Vagina (tissue), 2 donors: ENCODE measurements at regions not wholly inside any gene's neighbourhood (a gene's known extent, or its start where the extent isn't known, plus 50 kb on each side); places are given as distances from the start of the nearest gene placed in this dataset.

ENCODE experiments used
- POLR2A ChIP-seq, 2 donors: fragments of 450-650 bp; IDR thresholded peaks; one replicate each; pipeline ENCODE4 v1.6.1; 2017; ENCODE audit warnings: antibody characterized with exemption in 2 of 2, mild to moderate bottlenecking in 2 of 2, moderate library complexity in 2 of 2
- POLR2AphosphoS5 ChIP-seq, 2 donors: sonication (generic); formaldehyde crosslinking; IDR thresholded peaks; one replicate each; pipeline ENCODE4 v1.9.0; 2017; ENCODE audit warnings: antibody characterized with exemption in 2 of 2, mild to moderate bottlenecking in 2 of 2, low read depth in 1 of 2; ENCODE audit not compliant: insufficient read depth in 1 of 2
- TF ChIP-seq, protein P1 (sequence below), 3 experiments: fragments of 450-650 bp in 2 of 3; fragments of 200-600 bp in 1 of 3; sonication (generic) in 1 of 3; IDR thresholded peaks; one replicate each; pipeline ENCODE4 v1.5.1; 2017 to 2019; ENCODE audit warnings: antibody characterized with exemption in 3 of 3, mild to moderate bottlenecking in 2 of 3, moderate library complexity in 2 of 3

GRCh38 chr5:23433534-23434315 is 73.7 kb upstream of the PRDM9 start:
- TF ChIP-seq, protein P1, sequence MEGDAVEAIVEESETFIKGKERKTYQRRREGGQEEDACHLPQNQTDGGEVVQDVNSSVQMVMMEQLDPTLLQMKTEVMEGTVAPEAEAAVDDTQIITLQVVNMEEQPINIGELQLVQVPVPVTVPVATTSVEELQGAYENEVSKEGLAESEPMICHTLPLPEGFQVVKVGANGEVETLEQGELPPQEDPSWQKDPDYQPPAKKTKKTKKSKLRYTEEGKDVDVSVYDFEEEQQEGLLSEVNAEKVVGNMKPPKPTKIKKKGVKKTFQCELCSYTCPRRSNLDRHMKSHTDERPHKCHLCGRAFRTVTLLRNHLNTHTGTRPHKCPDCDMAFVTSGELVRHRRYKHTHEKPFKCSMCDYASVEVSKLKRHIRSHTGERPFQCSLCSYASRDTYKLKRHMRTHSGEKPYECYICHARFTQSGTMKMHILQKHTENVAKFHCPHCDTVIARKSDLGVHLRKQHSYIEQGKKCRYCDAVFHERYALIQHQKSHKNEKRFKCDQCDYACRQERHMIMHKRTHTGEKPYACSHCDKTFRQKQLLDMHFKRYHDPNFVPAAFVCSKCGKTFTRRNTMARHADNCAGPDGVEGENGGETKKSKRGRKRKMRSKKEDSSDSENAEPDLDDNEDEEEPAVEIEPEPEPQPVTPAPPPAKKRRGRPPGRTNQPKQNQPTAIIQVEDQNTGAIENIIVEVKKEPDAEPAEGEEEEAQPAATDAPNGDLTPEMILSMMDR (IDR thresholded peaks at IDR 0.05): no peak
- TF ChIP-seq POLR2A (IDR thresholded peaks at IDR 0.05) (no peak), POLR2AphosphoS5 (IDR thresholded peaks at IDR 0.05; ENCODE audit: insufficient read depth in 1 of 2, low read depth in 1 of 2) (no peak)
